Loucy (cell line): ENCODE measurements at regions not wholly inside any gene's neighbourhood (a gene's known extent, or its start where the extent isn't known, plus 50 kb on each side); places are given as distances from the start of the nearest gene placed in this dataset.

Experiments
- EZH2phosphoT487 ChIP-seq: fragments of 200-600 bp; IDR thresholded peaks from 2 replicates; pipeline ENCODE4 v1.6.1; 2018; ENCODE audit warnings: antibody characterized with exemption, mild to moderate bottlenecking, moderate library complexity, borderline replicate concordance
- TF ChIP-seq, protein P1 (sequence below): fragments of 200-600 bp; sonication (generic); conservative IDR thresholded peaks from 2 replicates; pipeline ENCODE4 v1.5.1; 2014; ENCODE audit warnings: mild to moderate bottlenecking, antibody characterized with exemption, low read length

DNA sequence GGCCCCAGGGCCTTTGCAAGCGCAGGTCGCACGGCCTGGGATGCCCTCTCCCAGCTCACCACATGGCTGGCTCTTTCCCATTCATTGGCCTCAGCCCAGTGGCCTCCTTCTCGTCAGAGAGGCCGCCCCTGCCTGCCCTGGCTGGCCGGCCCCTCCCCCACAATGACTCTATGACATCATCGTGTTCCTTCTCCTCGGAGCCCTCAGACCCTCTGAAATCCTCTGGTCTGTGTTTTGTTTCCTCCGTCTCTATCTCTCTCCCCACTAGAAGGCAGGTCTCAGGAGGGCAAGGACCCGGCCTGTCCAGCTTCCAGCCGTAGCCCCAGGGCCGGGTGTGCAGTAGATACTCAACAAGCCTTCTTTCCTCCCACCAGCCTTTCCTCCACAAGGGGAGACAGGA is 164.8 kb upstream of the FOXF1 start:
- TF ChIP-seq, protein P1, sequence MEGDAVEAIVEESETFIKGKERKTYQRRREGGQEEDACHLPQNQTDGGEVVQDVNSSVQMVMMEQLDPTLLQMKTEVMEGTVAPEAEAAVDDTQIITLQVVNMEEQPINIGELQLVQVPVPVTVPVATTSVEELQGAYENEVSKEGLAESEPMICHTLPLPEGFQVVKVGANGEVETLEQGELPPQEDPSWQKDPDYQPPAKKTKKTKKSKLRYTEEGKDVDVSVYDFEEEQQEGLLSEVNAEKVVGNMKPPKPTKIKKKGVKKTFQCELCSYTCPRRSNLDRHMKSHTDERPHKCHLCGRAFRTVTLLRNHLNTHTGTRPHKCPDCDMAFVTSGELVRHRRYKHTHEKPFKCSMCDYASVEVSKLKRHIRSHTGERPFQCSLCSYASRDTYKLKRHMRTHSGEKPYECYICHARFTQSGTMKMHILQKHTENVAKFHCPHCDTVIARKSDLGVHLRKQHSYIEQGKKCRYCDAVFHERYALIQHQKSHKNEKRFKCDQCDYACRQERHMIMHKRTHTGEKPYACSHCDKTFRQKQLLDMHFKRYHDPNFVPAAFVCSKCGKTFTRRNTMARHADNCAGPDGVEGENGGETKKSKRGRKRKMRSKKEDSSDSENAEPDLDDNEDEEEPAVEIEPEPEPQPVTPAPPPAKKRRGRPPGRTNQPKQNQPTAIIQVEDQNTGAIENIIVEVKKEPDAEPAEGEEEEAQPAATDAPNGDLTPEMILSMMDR = no peak
- TF ChIP-seq EZH2phosphoT487 = no peak
